Activated T-helper 17 cell treated with anti-CD3 and anti-CD28 coated beads, Interleukin-2, amount 50 U/mL, for 72 hours (primary cell): ENCODE measurements at regions not wholly inside any gene's neighbourhood (a gene's known extent, or its start where the extent isn't known, plus 50 kb on each side); places are given as distances from the start of the nearest gene placed in this dataset.
"Not testable (repeated sequence)": the region's sequence is repeated elsewhere in the genome, so short reads cannot be mapped to it uniquely, and the experiment has no call there.

Source experiments
- ATAC-seq: fragments of 150-1000 bp; cut with Tn5 transposase; replicated peaks from 2 replicates; pipeline ENCODE4 v1.10.0; 2021; ENCODE audit warnings: mild to moderate bottlenecking, moderate library complexity
- H3K27ac Mint-ChIP-seq: one replicate; pipeline ENCODE4 v1.8.0; 2022; ENCODE audit warnings: mixed read lengths
- H3K27me3 Mint-ChIP-seq: one replicate; pipeline ENCODE4 v1.8.0; 2022; ENCODE audit warnings: mixed read lengths
- H3K36me3 Mint-ChIP-seq: one replicate; pipeline ENCODE4 v1.8.0; 2022; ENCODE audit warnings: low read depth, mild to moderate bottlenecking, mixed read lengths
- H3K4me1 Mint-ChIP-seq: one replicate; pipeline ENCODE4 v1.8.0; 2022; ENCODE audit warnings: mixed read lengths
- H3K4me3 Mint-ChIP-seq: one replicate; pipeline ENCODE4 v1.8.0; 2022; ENCODE audit warnings: mild to moderate bottlenecking, mixed read lengths
- H3K9me3 Mint-ChIP-seq: one replicate; pipeline ENCODE4 v1.8.0; 2022; ENCODE audit warnings: mixed read lengths

- Mint-ChIP-seq H3K27me3 (no peaks in the 10 kb centered on the region), H3K9me3 (peaks cover 3% of the 10 kb centered on the region), H3K4me1 (peaks cover 9% of the 10 kb centered on the region), H3K27ac (no peak overlapping the region), H3K4me3 (no peak overlapping the region), H3K36me3 (no peaks in the 10 kb centered on the region)
- ATAC-seq = no peak
These were observed 138.8 kb upstream of the JARID2 start for GRCh38 chr6:15106958-15107643.

GRCh38 chr6:15107644-15108382 lies 138.1 kb upstream of the JARID2 start:
- ATAC-seq = no peak

DNA sequence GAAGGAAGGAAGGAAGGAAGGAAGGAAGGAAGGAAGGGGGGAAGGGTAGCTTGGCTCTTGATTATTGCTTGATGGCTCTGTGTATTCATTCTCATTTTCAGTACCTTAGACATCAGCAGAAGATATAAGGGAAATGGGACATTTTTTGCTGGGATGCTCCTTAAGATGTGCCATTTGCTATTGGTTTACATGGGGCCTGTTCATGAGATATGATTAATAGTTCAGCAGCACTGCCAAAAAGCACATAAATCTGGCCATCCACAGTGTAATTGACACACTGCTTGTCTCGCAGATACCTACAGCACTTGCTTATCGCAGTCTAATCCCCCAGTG lies 137.5 kb upstream of the JARID2 start:
- Mint-ChIP-seq H3K4me1 (peaks cover 9% of the 10 kb centered on the region), H3K27me3 (no peaks in the 10 kb centered on the region), H3K4me3 (no peak overlapping the region), H3K9me3 (peaks cover 3% of the 10 kb centered on the region), H3K36me3 (no peaks in the 10 kb centered on the region), H3K27ac (no peak overlapping the region)
- no peak for ATAC-seq

More at GRCh38 chr6:15107644-15108382, 138.1 kb upstream of the JARID2 start:
- Mint-ChIP-seq H3K27ac (no peak overlapping the region), H3K4me1 (peaks cover 9% of the 10 kb centered on the region), H3K9me3 (peaks cover 3% of the 10 kb centered on the region), H3K36me3 (no peaks in the 10 kb centered on the region), H3K4me3 (no peak overlapping the region), H3K27me3 (no peaks in the 10 kb centered on the region)

- ATAC-seq = no peak
- Mint-ChIP-seq H3K9me3 (peaks cover 3% of the 10 kb centered on the region), H3K27me3 (no peaks in the 10 kb centered on the region), H3K4me3 (no peak overlapping the region), H3K36me3 (no peaks in the 10 kb centered on the region), H3K27ac (no peak overlapping the region), H3K4me1 (peaks cover 9% of the 10 kb centered on the region)
These were observed 136.4 kb upstream of the JARID2 start for GRCh38 chr6:15109338-15110090.

DNA sequence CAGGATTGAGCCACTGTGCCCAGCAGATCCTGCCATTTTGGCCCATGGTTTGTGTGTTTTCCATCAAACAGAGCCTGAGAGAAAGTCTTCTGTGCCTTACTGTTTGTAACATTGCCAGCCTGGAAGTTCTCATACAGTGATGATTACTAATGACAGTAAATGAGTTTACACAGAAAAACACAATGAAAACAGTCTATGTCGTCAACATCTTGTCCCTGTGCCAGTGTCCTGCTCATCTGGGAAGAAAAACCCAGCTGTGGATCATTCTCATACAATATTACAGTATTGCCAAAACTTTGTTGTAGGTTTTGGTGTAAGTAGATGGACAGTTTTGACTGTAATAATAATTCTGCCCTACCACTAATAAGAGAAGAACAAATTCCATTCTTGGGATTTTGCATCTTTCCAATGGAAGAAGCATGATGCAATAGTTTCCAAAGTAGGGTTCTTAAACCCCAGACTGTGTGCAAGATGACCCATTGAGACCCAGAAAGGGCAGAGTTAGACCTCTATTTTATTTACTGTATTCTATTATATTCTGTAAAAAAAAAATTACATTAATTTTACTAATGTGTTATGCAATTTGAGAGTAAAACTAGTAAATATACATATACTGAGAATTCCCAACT lies 135.0 kb upstream of the JARID2 start:
- Mint-ChIP-seq H3K36me3 (no peaks in the 10 kb centered on the region), H3K4me3 (no peak overlapping the region), H3K27me3 (no peaks in the 10 kb centered on the region), H3K9me3 (peaks cover 3% of the 10 kb centered on the region), H3K27ac (peak overlapping the region; percentile 81), H3K4me1 (peaks cover 9% of the 10 kb centered on the region)
- ATAC-seq = no peak

DNA sequence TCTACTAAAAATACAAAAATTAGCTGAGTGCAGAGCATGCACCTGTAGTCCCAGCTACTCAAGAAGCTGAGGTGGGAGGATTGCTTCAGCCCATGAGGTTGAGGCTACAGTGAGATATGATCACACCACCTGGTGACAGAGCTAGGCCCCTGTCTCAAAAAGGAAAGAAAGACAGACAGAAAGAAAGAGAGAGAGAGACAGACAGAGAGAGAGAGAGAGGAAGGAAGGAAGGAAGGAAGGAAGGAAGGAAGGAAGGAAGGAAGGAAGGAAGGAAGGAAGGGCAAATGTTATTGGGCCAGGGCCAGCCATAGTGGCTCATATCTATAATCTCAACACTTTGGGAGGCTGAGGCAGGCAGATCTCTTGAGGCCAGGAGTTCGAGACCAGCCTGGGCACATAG lies 134.3 kb upstream of the JARID2 start:
- H3K36me3 Mint-ChIP-seq, H3K27me3 Mint-ChIP-seq, H3K4me3 Mint-ChIP-seq, ATAC-seq, H3K4me1 Mint-ChIP-seq, H3K9me3 Mint-ChIP-seq: not testable (repeated sequence)
- H3K27ac Mint-ChIP-seq = peak overlapping the region; percentile 81

- H3K36me3 Mint-ChIP-seq = no peaks in the 10 kb centered on the region
- peaks cover 5% of the 10 kb centered on the region for H3K4me1 Mint-ChIP-seq
- H3K27me3 Mint-ChIP-seq = no peaks in the 10 kb centered on the region
- H3K9me3 Mint-ChIP-seq = peaks cover 3% of the 10 kb centered on the region
- no peak overlapping the region for H3K27ac Mint-ChIP-seq
- ATAC-seq = no peak
- H3K4me3 Mint-ChIP-seq = no peak overlapping the region
These were observed 132.3 kb upstream of the JARID2 start for GRCh38 chr6:15113587-15113986.

GRCh38 chr6:15114061-15114460 lies 131.8 kb upstream of the JARID2 start:
- no peak overlapping the region for H3K4me3 Mint-ChIP-seq
- H3K36me3 Mint-ChIP-seq = no peaks in the 10 kb centered on the region
- no peak for ATAC-seq
- peaks cover 5% of the 10 kb centered on the region for H3K4me1 Mint-ChIP-seq
- no peak overlapping the region for H3K27ac Mint-ChIP-seq
- H3K27me3 Mint-ChIP-seq = no peaks in the 10 kb centered on the region
- peaks cover 3% of the 10 kb centered on the region for H3K9me3 Mint-ChIP-seq

GRCh38 chr6:15116889-15117288 lies 129.0 kb upstream of the JARID2 start:
- no peak for ATAC-seq
- no peaks in the 10 kb centered on the region for H3K27me3 Mint-ChIP-seq
- no peaks in the 10 kb centered on the region for H3K36me3 Mint-ChIP-seq
- H3K27ac Mint-ChIP-seq = no peak overlapping the region
- H3K4me1 Mint-ChIP-seq = no peaks in the 10 kb centered on the region
- H3K4me3 Mint-ChIP-seq = no peak overlapping the region
- H3K9me3 Mint-ChIP-seq = no peaks in the 10 kb centered on the region

DNA sequence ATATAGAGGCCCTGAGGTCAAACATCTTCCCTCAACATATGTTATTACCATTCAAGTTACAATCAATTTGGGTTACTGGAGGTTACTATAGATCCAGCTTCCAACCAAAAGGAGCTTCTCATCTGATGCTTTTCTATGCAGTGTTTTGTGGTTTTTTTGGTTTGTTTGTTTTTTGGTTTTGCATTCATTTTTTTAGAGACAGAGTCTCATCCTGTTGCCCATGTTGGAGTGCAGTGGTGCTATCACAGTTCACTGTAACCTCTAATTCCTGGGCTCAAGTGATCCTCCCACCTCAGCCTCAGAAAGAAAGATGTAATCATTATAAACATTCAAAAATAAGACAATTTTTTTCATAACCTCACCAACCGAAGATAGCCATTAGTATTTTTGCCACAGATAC lies 124.4 kb upstream of the JARID2 start:
- H3K4me1 Mint-ChIP-seq = no peaks in the 10 kb centered on the region
- no peaks in the 10 kb centered on the region for H3K9me3 Mint-ChIP-seq
- H3K27me3 Mint-ChIP-seq = no peaks in the 10 kb centered on the region
- ATAC-seq = no peak
- no peaks in the 10 kb centered on the region for H3K36me3 Mint-ChIP-seq
- no peak overlapping the region for H3K27ac Mint-ChIP-seq
- H3K4me3 Mint-ChIP-seq = no peak overlapping the region

GRCh38 chr6:15121977-15122550 lies 123.8 kb upstream of the JARID2 start:
- Mint-ChIP-seq H3K4me1 (no peaks in the 10 kb centered on the region), H3K36me3 (no peaks in the 10 kb centered on the region), H3K4me3 (no peak overlapping the region), H3K9me3 (no peaks in the 10 kb centered on the region), H3K27me3 (no peaks in the 10 kb centered on the region), H3K27ac (no peak overlapping the region)
- ATAC-seq = no peak

DNA sequence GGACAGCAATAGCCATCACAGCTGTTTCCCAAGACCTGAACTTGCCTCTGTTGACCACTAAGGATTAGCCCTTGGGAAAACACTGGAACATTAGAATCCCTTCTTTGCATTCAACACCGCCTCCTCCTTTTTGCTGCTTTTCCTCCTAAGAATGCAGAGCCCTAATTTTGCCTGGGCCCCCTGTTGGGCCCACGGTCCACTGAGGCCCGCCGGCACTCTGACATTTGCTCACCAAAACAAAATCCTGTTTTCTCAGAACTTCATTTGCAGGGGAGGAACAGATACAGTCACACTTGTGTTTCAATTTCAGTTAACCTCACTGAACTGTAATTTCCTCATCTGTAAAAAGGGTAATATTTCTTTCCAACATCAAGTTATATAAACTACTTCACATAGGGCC lies 116.0 kb upstream of the JARID2 start:
- H3K27ac Mint-ChIP-seq = peak overlapping the region; percentile 78
- H3K4me3 Mint-ChIP-seq = peak overlapping the region; percentile 67
- H3K36me3 Mint-ChIP-seq = no peaks in the 10 kb centered on the region
- peak; percentile 84 for ATAC-seq
- H3K9me3 Mint-ChIP-seq = no peaks in the 10 kb centered on the region
- no peaks in the 10 kb centered on the region for H3K27me3 Mint-ChIP-seq
- H3K4me1 Mint-ChIP-seq = peaks cover 19% of the 10 kb centered on the region

DNA sequence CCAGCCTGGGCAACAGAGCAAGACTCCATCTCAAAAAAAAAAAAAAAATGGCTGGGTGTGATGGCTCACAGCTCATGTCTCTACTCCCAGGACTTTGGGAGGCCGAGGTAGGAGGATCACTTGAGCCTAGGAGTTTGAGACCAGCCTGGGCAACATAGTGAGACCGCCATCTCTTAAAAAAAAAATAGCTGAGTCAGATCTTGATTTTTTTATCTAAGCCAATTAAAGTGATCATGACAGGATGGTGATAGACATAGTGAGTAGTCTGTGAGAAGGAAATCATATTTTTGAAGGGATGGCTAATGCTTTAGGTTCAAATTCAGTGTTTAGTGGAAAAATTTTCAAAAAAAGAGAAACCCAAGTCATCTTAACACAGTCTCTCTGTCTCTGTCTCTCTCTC lies 114.6 kb upstream of the JARID2 start:
- no peak overlapping the region for H3K27ac Mint-ChIP-seq
- no peaks in the 10 kb centered on the region for H3K9me3 Mint-ChIP-seq
- no peaks in the 10 kb centered on the region for H3K36me3 Mint-ChIP-seq
- no peak overlapping the region for H3K4me3 Mint-ChIP-seq
- no peaks in the 10 kb centered on the region for H3K27me3 Mint-ChIP-seq
- no peak for ATAC-seq
- peaks cover 19% of the 10 kb centered on the region for H3K4me1 Mint-ChIP-seq

DNA sequence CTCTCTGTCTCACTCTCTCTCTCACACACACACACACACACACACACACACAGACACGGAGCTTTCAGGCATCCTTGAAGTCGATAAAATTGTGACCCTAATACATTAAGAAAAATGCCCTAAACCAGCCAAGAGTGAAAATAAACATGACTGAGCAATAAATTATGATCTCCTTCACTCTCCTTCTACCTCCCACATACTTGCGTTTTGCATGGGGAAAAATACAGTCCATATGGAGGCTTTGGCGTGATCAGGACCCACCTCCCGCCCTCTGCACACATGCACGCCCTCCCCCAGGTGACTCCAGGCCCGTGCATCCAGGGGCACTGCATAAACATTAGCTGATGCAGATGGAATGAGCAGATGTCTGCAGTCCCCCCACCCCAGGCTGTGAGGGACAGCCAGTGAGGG lies 114.2 kb upstream of the JARID2 start:
- H3K36me3 Mint-ChIP-seq = no peaks in the 10 kb centered on the region
- H3K9me3 Mint-ChIP-seq = no peaks in the 10 kb centered on the region
- H3K4me3 Mint-ChIP-seq = no peak overlapping the region
- no peaks in the 10 kb centered on the region for H3K27me3 Mint-ChIP-seq
- ATAC-seq = no peak
- peaks cover 19% of the 10 kb centered on the region for H3K4me1 Mint-ChIP-seq
- H3K27ac Mint-ChIP-seq = no peak overlapping the region
